DMS153 (cell line): ENCODE measurements at regions not wholly inside any gene's neighbourhood (a gene's known extent, or its start where the extent isn't known, plus 50 kb on each side); places are given as distances from the start of the nearest gene placed in this dataset.

Experiments used
- DNase-seq: peaks from one replicate; lab custom pipeline; 2025; lab: John Stamatoyannopoulos, UW

DNA sequence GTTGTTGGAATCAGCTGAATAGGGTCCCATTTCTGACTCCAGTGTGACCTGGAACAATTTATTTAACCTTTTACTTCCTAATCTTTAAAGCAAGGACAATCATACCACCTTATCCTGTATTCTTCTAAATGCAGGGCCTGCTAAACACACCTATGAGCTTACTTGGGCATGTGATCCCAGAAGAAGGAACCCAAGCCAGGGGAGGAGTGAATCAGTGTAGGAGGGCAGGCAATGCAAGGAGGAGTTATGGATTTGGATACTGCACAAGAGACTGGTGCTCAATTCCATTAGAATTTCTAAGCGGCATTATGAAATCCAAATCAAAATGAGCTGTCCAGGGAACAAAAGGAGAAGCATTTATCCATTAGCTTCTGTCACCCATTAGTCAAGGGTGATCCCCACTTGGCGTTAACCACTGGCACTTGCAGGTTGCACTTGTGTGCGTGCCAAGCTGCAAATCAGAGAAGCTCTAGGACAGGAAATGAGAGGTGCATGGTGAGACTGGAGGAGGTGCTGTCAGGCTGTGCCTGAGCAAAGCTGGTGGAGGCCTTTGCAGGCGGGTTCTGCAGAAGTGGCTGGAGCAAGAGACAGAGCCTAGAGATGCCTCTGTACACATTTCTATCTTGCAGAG is 297.2 kb upstream of the PLXNA2 start:
- DNase-seq: no peak

DNA sequence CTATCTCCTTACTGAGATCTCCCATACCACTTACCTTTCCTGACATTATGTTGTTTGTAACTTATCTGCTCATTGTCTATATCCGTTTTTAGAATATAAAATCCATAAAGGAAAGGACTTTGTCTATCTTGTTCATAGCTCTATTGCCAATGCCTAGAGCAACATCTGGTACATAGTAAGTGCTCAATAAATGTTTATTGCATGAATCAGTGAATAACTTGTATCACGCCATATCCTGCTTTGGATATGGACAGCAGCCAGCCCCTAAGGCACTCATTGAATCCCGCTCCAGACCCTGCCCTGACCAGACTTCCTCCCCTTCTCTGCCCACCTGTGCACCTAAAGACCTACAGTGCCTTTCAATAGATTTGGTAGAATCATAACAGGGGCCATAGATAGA is 298.1 kb upstream of the PLXNA2 start:
- no peak for DNase-seq

DNA sequence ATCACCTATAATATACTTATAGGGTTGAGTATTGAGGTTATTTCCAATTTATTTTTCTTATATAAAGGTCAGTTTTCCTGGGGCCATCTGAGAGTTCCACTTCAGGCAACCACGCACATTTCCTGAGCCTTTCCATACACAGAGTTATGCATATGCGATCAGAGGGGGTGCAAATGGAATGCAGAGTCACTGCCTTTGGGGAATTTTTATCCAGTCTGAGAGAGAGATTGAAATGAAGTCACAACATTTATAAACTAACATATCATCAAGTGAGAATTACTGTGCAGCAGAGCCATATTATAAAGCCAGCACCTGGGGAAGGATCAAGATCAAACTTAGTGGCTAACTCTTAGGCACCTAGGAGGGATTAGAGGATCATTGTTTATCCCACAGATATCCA is 299.9 kb upstream of the PLXNA2 start:
- no peak for DNase-seq

DNA sequence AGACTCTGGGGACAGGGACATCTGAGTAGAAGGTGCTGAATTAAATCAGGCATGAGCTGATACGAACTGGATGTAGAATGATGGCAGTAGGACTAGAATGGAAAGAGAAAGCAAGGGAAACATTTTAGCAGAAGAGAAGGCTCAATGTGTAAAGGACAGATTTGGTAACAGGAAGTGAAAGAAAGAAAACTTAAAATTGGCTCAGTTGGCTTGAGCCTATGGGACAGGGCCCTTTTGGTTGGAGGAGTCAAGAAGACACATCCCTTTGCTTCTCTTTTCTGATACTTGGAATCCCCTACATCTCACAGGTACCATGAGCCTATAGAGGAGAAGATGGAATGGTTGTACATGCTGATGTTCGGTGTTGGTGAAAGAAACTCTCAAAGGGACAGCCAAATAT is 300.6 kb upstream of the PLXNA2 start:
- DNase-seq: no peak

DNA sequence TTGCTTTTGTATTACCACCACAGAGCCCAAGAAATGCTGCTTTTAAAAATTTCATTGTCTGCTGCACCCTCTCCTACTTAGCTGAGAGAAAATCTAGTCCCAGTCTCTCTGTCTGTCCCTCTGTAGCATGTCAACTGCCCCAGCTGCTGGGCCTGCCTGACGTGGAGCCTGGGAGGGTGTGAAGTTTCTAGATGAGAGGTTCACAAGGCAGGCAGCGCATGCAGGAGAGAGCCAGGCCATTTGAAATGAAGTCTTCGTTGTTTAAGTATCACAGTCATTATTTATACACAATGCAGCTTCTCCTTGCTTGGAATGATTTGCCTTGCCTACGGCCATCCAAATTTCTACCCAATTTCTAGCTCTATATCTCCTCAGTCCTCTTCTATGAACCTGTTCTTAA is 306.8 kb upstream of the PLXNA2 start:
- no peak for DNase-seq

DNA sequence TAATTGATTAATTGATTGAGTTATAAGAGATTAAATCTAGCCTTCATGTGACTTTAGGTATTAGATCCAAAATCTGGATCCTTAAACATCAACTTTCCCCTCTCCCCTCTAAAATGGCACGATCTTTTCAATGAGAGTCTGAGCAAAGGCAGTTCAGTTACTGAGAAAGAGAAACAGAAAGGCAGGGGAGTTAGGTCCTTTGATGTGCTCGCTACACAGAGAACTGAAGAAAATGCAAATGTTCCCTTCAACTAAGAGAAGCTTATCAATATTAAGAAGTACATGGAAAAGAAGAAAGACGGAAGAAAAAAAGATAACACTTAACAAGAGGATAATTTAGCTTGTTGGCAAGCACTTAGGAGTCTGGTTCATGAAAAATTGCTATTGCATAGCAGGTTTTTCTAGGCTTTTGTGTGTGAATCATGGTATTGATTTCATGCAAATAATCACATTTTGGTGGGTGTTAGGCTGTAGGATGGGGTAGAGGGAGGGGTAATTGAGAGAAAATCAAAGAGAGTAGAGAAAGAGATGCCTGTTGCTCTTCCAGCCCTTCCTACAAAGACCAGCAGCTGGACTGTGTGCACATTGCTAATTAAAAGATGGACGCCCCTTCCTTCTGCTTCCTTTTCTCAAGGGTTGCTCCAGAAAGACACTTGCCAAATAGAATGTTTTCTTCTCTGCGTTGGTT is 307.6 kb upstream of the PLXNA2 start:
- no peak for DNase-seq

DNA sequence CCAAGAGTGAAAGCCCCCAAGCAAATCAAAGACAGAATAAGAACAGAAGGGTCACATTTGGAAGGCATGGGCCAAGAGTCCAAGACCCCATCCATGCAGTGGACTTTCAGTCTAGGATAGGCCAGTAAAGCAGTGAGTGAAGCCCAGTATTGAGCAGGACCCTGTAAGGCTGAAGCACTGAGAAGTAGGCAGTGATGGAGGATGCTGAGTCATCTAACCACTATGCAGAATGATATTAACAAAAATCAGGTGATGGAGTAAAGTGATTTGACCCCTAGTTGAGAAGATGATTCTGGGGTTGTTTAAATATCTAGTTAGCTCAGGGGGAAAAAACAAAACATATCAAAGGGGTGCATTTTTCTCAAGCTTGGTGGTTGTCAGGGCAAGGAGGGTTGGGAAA is 308.7 kb upstream of the PLXNA2 start:
- no peak for DNase-seq

DNA sequence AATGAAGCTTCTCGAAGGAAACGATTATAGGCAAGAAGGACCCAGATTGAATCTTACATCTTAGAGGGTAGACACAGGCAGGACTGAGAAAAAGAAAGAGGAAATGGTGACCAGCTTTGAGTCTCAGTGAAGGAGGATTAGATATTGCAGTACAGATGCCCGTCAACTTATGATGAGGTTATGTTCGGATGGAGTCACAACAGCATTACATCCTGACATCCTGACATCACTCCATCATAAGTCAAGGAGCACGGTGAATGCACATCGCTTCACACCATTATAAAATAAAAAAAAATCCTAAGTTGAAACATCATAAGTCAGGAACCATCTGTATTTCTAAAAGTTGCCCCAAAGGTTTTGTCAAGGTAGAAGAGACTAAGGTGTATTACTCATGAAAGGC is 312.3 kb upstream of the PLXNA2 start:
- no peak for DNase-seq

DNA sequence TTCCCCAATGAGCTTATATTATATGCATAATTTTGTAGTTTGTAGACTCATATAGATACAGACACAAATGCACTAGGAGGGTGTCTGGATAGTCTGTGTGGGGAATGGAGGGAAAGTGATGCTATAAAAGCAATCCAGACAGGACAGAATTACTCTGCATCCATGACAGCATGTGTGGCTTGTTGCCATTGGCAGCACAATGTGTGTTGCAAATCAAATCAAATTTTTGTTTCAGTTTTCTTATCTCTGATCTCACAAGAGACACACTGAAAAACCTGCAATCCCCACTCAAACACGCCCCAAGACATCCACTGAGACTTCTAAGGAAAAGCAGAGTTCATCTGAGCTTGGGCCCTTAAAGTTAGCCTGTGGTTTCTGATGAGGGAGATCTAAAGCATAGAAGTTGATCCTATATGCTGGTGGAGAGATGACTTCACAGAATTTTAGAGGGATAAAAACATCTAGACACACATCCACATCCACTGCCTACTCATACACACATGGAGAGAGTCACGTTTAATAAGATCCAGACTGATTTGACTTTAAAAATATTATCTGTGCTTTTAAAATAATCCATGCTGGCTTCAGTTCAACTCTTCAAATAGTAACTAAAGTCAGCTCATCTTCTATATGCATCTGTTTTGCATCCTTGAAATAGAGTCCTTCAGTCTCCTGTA is 313.0 kb upstream of the PLXNA2 start:
- no peak for DNase-seq

DNA sequence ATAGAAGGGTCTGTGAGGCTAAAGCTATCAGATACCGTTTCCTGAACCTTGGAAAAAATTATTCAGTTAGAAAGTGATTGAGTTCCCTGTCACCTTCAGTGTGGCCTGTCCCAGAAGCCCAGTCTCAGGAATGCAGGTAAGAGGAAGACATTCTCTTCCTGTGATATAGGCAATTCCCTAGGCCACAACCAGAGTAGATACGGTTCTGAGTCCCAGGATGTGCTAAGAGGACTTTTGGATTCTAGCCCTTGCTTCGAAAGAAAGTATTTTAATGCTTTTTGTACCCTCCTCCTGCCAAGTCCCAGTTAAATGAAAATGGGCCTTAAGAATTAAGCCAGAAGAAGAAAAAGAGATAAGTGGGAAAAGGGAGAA is 313.5 kb upstream of the PLXNA2 start:
- DNase-seq: no peak

DNA sequence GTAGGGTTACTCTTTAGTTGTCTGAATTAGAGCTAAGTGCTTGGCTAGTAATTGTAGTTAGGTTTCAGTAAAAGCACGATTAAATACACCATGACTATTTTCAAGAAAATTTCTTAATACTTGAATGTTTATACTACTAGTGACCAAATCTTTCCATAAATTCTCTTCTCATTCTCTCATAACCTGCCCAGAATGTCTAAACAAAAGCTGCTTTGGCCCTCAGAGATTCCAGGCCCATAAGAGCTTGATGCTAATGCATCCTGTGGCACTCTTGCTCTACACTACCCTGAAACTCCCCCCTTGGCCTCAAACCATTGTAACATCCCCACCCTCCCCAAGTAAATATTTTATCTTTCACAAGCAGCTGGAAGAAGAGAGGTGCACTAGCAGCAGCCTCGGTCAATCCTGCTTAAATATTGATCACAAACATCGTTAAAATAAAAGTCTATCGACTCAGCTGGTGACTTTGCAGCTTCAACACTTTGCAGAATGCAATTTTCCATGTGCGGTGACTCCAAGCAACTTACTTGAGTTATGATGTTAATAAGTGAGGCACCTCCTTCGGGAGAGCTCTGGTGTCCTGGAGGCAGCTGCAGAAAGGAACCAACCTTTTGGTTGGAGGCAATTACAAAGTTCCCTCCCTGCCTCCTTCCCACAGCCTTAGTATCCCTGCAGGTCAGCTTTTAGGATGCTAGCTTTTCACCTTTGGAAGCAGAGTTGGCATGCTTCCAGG is 315.6 kb upstream of the PLXNA2 start:
- DNase-seq: no peak

DNA sequence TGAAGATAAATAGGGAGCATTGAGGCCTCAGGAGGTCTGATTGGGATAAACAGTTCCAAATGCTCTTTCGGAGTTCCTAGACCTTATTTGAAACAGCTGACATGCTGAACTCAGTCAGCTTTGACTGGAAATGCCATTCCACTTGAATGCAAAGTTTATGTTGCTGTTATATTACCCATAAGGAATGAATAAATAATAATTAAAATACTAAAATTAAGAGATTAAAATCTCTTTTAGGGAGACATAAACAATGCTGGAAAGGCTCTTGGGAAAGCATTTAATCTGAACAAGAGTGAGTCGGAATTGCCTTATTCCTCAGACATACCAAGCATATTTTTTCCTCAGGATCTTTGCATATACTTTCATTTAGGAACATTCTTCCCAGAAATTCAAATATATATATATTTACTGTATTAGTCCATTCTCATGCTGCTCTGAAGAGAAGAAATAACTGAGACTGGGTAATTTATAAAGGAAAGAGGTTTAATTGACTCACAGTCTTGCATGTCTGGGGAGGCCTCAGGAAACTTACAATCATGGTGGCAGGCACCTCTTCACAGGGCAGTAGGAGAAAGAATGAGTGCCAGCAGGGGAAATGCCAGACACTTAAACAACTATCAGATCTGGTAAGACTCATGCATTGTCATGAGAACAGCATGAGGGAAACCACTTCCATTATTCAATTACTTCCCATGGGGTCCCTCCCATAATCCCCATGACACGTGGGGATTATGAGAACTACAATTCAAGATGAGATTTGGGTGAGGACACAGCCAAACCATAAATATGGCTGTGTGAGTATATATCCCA is 318.2 kb upstream of the PLXNA2 start:
- DNase-seq: no peak

DNA sequence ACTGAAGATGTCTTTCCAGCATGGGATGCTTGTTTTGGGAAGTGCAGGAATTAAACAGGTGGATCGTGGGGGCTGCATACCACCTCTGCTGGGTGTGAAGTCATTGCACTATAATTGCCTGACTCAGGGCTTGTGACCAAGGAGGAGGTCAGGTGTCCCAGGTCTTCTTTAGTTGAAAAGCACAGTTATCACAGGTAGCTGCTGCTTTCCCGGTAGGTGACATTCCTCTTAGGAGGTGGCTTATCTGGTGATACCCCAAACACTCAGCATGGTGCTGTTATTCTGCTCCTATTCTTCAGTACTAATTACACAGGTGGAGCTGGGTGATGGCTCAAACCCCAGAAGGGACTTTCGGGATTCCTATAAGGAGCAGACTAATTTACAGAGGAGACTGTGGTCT is 320.3 kb upstream of the PLXNA2 start:
- no peak for DNase-seq

DNA sequence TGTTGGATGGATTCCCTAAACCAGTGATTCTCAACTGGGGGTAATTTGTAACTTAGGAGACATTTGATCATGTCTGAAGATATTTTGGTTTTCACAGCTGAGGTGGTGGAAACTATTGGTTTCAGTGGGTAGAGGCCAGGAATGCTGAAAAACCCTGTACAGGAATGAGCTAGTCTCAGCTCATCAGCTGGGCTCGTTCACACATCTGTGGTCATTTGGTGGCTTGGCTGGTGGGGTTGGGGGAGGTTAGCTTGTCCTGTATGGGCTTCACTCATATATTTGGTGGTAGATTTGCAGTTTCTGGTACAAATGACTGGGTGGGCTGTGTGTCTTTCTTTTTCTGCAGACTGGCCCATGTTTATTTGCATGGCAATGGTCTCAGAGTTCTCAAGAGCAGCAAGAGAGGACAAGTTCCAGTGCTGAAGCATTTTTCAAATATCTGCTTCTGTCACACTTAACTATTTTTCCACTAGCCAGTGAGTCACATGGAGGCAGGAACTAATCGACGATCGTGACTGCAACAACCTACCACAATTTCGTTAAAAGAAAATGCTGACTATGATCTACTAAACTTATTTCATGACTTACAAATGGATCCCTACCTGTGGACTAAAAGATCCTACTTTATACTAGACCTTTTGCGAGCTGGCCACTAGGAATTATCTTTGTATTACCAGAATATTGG is 321.7 kb upstream of the PLXNA2 start:
- DNase-seq: no peak

DNA sequence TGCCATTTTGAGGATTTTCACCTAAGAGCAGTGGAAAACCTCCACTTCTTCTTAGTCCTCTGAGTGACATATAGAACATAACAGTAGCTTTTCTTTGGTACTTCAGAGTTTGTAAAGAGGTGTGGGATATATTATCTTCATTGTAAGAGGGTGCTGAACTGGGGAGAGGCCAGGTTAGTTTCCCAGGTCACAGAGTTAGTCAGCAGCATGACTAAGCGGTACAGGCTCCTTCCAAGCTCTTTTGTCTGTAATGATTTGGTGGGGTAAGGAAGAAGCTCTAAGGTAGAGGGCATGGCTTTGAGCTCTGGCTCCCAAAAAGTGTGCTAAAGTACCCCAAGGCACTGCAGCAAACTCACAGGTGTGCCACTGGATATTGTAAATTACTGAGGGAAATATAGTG is 325.0 kb upstream of the PLXNA2 start:
- DNase-seq: no peak

DNA sequence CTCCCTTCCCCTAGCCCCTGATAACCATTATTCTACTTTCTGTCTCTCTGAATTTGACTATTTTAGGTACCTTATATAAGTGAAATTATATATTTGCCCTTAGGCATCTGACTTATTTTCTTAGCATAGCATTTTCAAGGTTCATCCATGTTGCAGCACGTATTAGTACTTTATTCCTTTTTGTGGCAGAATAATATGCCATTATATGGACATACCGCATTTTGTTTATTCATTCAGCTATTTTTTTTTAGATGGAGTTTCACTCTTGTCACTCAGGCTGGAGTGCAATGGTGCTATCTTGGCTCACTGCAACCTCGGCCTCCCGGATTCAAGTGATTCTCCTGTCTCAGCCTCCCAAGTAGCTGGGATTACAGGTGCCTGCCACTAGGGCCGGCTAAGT is 326.2 kb upstream of the PLXNA2 start:
- no peak for DNase-seq

DNA sequence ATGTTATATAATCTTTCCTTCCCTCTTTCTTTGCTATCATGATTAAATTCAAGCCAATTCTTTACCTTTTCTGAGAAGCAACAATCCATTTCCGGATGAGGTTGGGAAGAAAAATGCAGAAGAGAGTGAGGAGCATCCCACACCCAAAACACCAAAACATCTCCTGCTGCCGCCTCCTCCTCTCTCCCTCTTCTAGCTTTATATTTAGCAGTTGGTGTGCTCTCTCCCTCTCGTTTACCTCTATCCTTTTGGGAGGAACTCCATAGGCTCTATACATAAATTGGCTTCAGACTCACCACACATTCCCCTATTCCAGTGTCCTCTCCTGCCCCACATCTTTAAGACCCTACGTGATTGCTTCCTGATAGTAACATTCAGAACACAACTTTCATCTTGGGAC is 332.2 kb upstream of the PLXNA2 start:
- no peak for DNase-seq

DNA sequence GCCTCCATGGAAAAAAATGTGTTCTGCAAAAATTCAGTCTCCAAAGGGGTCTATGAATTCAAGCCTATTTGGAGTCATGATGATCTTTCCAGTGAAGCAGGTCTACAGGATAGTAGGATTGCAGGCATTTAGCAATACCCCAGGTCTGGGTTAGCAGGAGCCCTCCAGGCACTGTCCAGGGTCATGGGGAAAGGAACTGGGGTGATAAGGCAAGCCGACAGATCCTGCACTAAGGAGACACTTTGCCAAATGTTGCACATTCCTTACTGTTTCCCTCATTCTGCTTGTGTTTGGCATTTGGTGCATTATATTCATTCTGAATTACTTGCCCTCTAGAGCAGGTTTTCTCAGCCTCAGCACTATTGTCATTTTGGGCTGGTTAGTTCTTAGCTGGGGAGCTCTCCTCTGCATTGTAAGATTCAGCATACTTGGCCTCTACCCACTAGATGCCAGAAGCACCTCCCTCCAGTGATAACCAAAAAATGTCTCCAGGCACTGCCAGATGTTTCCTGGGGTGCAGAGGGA is 333.3 kb upstream of the PLXNA2 start:
- DNase-seq: no peak

DNA sequence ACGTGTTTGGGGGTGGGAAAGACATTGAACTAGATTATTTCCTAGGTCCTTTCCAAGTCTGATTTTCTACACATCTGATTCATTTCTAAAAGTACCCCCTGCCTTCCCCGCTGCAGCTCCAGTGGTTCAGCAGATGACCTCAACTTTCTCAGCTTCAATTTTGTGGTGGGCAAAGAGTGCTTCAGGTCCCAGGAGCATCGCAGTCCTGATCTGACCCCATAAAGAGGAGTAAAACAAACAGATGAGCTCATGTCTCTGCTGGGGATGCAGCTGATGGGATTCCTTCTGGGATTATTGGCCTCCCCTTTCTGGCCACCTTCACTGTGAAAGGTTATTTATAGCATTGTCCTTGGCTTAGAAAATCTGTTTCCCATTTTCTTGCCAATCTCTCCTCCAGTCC is 337.0 kb upstream of the PLXNA2 start:
- no peak for DNase-seq

DNA sequence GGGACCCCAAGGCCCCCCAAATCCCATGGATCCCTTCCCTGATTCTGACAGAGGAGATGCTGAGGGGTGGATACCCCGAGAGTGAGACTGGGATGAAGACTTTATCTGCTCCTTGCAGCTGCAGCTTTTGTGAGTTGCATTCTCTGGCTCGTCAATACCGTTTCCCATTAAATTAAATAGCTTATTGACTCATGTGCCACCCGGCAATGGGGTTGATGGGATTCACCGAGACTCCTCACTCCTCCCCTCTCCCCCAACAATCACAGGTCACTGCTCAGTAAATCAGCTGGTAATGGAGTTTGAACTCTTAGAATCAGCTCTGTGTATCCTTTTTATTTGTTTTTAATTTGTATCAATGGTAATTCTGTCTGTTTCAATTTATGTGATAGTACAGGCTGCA is 337.5 kb upstream of the PLXNA2 start:
- DNase-seq: no peak

DNA sequence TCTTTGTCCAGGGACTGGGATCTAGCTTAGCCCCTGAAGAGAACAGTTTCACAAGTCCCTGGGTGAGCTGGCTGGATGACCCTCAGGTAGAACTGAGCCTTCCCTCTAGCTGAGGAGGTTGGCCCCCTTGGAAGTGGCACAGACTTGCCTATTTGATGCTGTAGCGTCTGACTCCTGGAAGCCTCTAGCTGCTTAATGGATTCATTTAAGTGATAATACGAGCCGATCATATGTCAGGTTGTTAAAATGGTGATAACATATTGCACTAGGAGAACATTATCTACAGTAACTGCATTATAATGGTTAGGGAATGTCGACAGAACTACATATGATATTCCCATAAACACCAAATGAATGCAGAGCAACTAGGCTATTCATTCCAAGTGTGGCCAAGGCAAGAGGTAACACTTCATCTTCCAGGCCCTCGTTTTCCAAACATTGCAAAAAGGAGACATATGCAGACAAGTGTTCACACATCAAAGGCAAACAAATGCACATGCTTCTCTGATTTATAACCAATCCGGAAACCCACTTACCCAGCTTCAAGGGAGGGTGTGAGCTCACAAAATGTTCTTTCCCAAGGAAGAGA is 340.1 kb upstream of the PLXNA2 start:
- DNase-seq: no peak
